ENCODE measurements at regions not wholly inside any gene's neighbourhood (a gene's known extent, or its start where the extent isn't known, plus 50 kb on each side); places are given as distances from the start of the nearest gene placed in this dataset.

DNA sequence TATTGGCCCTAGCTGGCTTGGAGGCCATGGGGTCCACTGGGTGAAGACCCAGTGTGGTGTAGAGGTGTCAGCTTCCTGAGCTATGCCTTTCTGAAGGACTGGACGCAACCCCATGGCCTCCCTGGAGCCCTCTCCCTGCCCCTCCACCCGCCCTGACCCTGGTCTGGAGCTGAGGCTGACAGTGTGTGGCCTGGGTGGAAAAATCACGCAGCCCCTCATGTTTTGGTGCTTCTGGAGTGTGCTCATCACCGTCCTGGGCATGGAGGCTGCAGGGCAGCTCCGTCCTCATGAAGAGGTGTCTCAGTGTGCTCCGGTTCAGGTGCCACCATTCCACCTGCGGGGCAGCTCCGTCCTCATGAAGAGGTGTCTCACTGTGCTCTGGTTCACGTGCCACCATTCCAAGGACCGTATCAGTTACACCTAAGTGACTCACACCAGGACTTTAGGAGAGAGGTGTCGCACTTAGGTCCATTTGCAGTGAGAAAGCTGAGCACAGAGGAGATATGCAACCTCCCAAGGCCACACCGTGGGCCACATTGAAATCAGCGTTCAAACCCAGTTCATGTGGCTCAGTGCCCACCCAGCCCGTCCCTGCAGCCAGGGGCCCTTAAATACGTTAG lies 214.3 kb upstream of the IRX1 start:
- H4K20me1 ChIP-seq (replicated peaks in 1 of 2; ENCODE audit: control insufficient read depth in 1 of 2, insufficient read depth in 2 of 2, low read length in 2 of 2) = no peaks in the 10 kb centered on the region
- no peak overlapping the region for H3K56ac ChIP-seq (replicated peaks; ENCODE audit: insufficient read length, low read depth, low read length)
- no peak overlapping the region for H2BK20ac ChIP-seq (ENCODE audit: low read length)
- H2BK5ac ChIP-seq (ENCODE audit: low read depth, low read length) = no peak overlapping the region
- H3K79me1 ChIP-seq (ENCODE audit: low read depth, low read length) = no peaks in the 10 kb centered on the region
- H3K4me1 ChIP-seq (replicated peaks in 1 of 4; ENCODE audit: control insufficient read depth in 3 of 4, insufficient read depth in 4 of 4, low read length in 3 of 4) = no peaks in the 10 kb centered on the region
- no peak overlapping the region for H4K91ac ChIP-seq (replicated peaks; ENCODE audit: insufficient read length, low read length)
- ChIA-PET POLR2A (ENCODE audit: partially characterized antibody) (interaction anchor here (0.6 kb wide), 1 partner anchor 17 kb away, joined by 3 read pairs; no protein-coding TSS in a partner anchor), CTCF (ENCODE audit: partially characterized antibody) (no interaction called here)
- H3K23me2 ChIP-seq (ENCODE audit: low read depth, low read length) = no peaks in the 10 kb centered on the region
- DNase-seq (ENCODE audit: low read depth in 1 of 2, low spot score in 2 of 2) (no peak), FAIRE-seq (no peak)
- H3K4me3 ChIP-seq (ENCODE audit: extremely low read depth in 1 of 4, insufficient read depth in 2 of 4, low read depth in 3 of 4, low read length in 4 of 4) = no peak overlapping the region
- H3K18ac ChIP-seq (ENCODE audit: extremely low read depth, low read length) = no peak overlapping the region
- no peak overlapping the region for H2AFZ ChIP-seq (ENCODE audit: low read length)
- H4K8ac ChIP-seq (ENCODE audit: extremely low read depth, insufficient read depth, low read length) = no peak overlapping the region
- no peak overlapping the region for H4K5ac ChIP-seq (ENCODE audit: insufficient read length, low read depth, low read length)
- H2BK120ac ChIP-seq (replicated peaks; ENCODE audit: low read depth, low read length) = no peak overlapping the region
- no peak overlapping the region for H3K9ac ChIP-seq (replicated peaks in 1 of 4; ENCODE audit: extremely low read depth in 1 of 4, low read depth in 3 of 4, low read length in 3 of 4)
- no peak overlapping the region for H3K23ac ChIP-seq (ENCODE audit: insufficient read length)
- H3K27me3 ChIP-seq (replicated peaks in 1 of 4; ENCODE audit: control insufficient read depth in 3 of 4, extremely low read depth in 1 of 4, insufficient read depth in 3 of 4, low read length in 3 of 4) = no peaks in the 10 kb centered on the region
- no peak overlapping the region for H2BK12ac ChIP-seq (ENCODE audit: low read depth, low read length)
- no peak overlapping the region for H2AK5ac ChIP-seq (ENCODE audit: low read depth, low read length)
- H3K4ac ChIP-seq (replicated peaks; ENCODE audit: insufficient read length, low read depth, low read length) = no peak overlapping the region
- no peaks in the 10 kb centered on the region for H3K79me2 ChIP-seq (ENCODE audit: control insufficient read depth in 1 of 2, insufficient read depth in 2 of 2, low read length in 2 of 2)
- H3K14ac ChIP-seq (ENCODE audit: insufficient read length) = no peak overlapping the region
- no peak overlapping the region for H2BK15ac ChIP-seq (ENCODE audit: low read length)
- H3K4me2 ChIP-seq (ENCODE audit: insufficient read depth in 1 of 2, low read depth in 2 of 2, low read length in 2 of 2) = no peak overlapping the region
- WGBS, 2 experiments (ENCODE audit: extremely low coverage in 1 of 2, insufficient coverage in 1 of 2, insufficient read length in 1 of 2, insufficient replicate concordance in 2 of 2, low coverage in 1 of 2, low lambda C conversion rate in 2 of 2, missing lambda C conversion rate in 1 of 2) = 85% methylated on average over 15 of the region's 15 CpGs; no CpG with 5 or more reads in 1 of the 2 experiments
- no peak overlapping the region for H3K27ac ChIP-seq (ENCODE audit: low read depth, low read length)
- H3K9me3 ChIP-seq (ENCODE audit: insufficient read depth in 2 of 2, low read depth in 1 of 2, low read length in 1 of 2) = no peaks in the 10 kb centered on the region
- H3K36me3 ChIP-seq (ENCODE audit: control insufficient read depth in 2 of 4, insufficient read depth in 4 of 4, low read length in 3 of 4) = no peaks in the 10 kb centered on the region
- TF ChIP-seq BACH1 (IDR thresholded peaks at IDR 0.05; ENCODE audit: low read length) = no peak
- no peak for TF ChIP-seq MAFK (IDR thresholded peaks at IDR 0.05; ENCODE audit: low read depth, low read length)
- TF ChIP-seq NRF1 (IDR thresholded peaks at IDR 0.05; ENCODE audit: low read depth, low read length) = no peak
- TF ChIP-seq CTBP2 (IDR thresholded peaks at IDR 0.05; ENCODE audit: borderline replicate concordance, insufficient read depth, insufficient read length, low read length) = no peak
- TF ChIP-seq EP300 (IDR thresholded peaks at IDR 0.05; ENCODE audit: borderline replicate concordance in 1 of 2, low read depth in 2 of 2, low read length in 2 of 2) = no peak
- TF ChIP-seq JUND (IDR thresholded peaks at IDR 0.05; ENCODE audit: low read length) = no peak
- TF ChIP-seq ZNF274 (IDR thresholded peaks at IDR 0.05; ENCODE audit: borderline replicate concordance, extremely low read depth, low read length) = no peak
- no peak for TF ChIP-seq PHF8 (conservative IDR thresholded peaks at IDR 0.05; ENCODE audit: low read depth, low read length)
- no peak for TF ChIP-seq FOSL1 (IDR thresholded peaks at IDR 0.05; ENCODE audit: insufficient read depth, low read depth, low read length)
- TF ChIP-seq GTF2F1 (IDR thresholded peaks at IDR 0.05; ENCODE audit: borderline replicate concordance, low read depth, low read length) = no peak
- TF ChIP-seq ASH2L (IDR thresholded peaks at IDR 0.05; ENCODE audit: low read length) = no peak
- no peak for TF ChIP-seq SIRT6 (IDR thresholded peaks at IDR 0.05; ENCODE audit: low read length)
- no peak for TF ChIP-seq TCF12 (IDR thresholded peaks at IDR 0.05; ENCODE audit: low read depth, low read length)
- TF ChIP-seq, protein P1, sequence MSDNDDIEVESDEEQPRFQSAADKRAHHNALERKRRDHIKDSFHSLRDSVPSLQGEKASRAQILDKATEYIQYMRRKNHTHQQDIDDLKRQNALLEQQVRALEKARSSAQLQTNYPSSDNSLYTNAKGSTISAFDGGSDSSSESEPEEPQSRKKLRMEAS (IDR thresholded peaks at IDR 0.05) = no peak
